Panc1 (cell line): ENCODE measurements at regions not wholly inside any gene's neighbourhood (a gene's known extent, or its start where the extent isn't known, plus 50 kb on each side); places are given as distances from the start of the nearest gene placed in this dataset.

ENCODE experiments used
- TF ChIP-seq, protein P1 (sequence below): fragments of 450-650 bp; IDR thresholded peaks from 2 replicates; pipeline ENCODE4 v1.5.1; 2017; ENCODE audit warnings: mild to moderate bottlenecking
- TF ChIP-seq, protein P2 (sequence below), 2 experiments: IDR thresholded peaks; 2 replicates each; pipeline ENCODE4 v1.6.1; 2011 to 2012; ENCODE audit warnings: low read depth in 2 of 2, control low read depth in 1 of 2, low read length in 1 of 2, mild to moderate bottlenecking in 1 of 2, moderate library complexity in 1 of 2; ENCODE audit not compliant: insufficient read depth in 1 of 2

DNA sequence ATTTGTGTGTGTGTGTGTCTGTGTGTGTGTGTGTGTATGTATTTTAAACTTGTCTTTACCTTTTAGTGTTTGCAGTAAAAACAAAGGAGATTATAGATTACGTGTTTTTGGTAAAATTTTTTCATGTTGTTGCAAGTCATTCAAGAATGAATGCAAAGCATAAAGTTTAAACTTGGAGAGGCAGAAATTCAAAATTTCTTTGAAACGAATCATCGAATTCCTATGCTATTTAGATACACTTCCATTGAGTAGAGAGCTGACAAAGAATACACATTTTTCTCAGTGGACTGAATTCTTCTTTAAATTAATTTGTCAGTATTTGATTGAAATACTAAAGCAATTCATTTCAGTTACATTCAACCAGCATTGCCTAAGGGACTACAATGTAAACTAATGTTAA, 66.0 kb upstream of the HDAC9 start:
- TF ChIP-seq, protein P1, sequence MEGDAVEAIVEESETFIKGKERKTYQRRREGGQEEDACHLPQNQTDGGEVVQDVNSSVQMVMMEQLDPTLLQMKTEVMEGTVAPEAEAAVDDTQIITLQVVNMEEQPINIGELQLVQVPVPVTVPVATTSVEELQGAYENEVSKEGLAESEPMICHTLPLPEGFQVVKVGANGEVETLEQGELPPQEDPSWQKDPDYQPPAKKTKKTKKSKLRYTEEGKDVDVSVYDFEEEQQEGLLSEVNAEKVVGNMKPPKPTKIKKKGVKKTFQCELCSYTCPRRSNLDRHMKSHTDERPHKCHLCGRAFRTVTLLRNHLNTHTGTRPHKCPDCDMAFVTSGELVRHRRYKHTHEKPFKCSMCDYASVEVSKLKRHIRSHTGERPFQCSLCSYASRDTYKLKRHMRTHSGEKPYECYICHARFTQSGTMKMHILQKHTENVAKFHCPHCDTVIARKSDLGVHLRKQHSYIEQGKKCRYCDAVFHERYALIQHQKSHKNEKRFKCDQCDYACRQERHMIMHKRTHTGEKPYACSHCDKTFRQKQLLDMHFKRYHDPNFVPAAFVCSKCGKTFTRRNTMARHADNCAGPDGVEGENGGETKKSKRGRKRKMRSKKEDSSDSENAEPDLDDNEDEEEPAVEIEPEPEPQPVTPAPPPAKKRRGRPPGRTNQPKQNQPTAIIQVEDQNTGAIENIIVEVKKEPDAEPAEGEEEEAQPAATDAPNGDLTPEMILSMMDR: no peak
- TF ChIP-seq, protein P2, sequence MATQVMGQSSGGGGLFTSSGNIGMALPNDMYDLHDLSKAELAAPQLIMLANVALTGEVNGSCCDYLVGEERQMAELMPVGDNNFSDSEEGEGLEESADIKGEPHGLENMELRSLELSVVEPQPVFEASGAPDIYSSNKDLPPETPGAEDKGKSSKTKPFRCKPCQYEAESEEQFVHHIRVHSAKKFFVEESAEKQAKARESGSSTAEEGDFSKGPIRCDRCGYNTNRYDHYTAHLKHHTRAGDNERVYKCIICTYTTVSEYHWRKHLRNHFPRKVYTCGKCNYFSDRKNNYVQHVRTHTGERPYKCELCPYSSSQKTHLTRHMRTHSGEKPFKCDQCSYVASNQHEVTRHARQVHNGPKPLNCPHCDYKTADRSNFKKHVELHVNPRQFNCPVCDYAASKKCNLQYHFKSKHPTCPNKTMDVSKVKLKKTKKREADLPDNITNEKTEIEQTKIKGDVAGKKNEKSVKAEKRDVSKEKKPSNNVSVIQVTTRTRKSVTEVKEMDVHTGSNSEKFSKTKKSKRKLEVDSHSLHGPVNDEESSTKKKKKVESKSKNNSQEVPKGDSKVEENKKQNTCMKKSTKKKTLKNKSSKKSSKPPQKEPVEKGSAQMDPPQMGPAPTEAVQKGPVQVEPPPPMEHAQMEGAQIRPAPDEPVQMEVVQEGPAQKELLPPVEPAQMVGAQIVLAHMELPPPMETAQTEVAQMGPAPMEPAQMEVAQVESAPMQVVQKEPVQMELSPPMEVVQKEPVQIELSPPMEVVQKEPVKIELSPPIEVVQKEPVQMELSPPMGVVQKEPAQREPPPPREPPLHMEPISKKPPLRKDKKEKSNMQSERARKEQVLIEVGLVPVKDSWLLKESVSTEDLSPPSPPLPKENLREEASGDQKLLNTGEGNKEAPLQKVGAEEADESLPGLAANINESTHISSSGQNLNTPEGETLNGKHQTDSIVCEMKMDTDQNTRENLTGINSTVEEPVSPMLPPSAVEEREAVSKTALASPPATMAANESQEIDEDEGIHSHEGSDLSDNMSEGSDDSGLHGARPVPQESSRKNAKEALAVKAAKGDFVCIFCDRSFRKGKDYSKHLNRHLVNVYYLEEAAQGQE (IDR thresholded peaks at IDR 0.05; ENCODE audit: insufficient read depth in 1 of 2, low read depth in 2 of 2, low read length in 1 of 2): no peak
